NCI-H2081 (cell line): ENCODE measurements at regions not wholly inside any gene's neighbourhood (a gene's known extent, or its start where the extent isn't known, plus 50 kb on each side); places are given as distances from the start of the nearest gene placed in this dataset.
A peak's percentile ranks its signal among the peaks of the same experiment; 100 is the strongest.

Experiments
- DNase-seq, 2 experiments: peaks; one replicate each; lab custom pipeline; 2025; lab: John Stamatoyannopoulos, UW

DNA sequence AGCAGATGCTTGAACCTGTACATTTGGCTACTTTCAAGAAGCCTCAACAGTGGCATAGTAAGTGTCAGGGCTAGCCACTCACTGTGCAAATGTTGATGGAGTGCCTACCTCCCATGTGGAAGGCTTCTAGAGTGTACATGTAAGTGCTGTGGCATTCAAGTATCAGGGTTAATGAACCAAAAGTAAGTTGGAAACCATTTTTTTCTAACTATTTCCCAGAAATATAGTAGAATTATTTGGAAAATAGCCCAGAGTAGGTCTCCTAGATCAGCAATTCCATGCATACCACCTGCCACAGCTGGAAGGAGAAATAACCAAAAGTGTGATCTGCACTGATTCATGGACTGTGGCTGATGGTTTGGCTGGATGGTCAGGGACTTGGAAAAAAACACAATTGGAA is 53.3 kb downstream of the FOXD1 start:
- DNase-seq = no peak

DNA sequence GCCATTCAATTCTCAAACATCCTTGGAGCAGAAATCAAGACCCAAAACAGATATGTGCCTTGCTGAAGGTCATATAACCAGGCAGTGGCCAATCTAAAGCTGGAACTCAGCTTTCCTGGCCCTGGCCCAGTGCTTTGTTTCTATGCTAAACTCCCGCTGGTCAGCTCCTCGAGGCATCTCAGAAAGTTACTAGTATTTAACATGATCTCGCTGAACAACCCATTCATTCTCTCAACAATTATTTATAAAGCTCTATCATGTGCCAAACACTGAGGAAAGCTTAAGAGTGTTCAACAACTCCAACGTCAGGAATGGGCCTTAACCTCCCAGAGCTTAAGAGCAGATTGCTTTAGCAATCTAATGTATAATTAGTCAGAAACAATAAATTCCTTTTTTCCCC is 54.0 kb downstream of the FOXD1 start:
- no peak for DNase-seq

- peak in 1 of 2 experiments; percentile 15 for DNase-seq
Observed at GRCh38 chr5:73393611-73394489, 54.7 kb downstream of the FOXD1 start.

DNA sequence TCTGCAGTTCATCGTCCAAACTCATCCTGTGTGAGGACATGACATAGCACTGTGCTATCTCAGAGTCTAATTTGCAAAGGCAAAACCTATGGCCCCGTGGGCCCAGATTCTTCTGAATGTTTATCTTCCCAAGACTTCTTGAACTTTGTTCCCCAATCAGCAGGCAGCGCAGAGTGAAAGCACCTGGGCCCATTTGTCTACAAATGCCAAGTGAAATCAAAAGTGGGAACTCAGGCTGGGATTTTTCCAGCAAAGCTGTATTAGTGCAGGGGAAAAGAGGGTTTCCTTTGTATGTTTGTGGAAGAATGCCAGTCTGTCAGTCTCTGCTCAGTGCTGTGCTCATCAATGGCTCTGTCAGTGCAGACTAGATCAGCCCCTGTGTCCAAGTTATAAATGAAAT is 55.8 kb downstream of the FOXD1 start:
- no peak for DNase-seq

GRCh38 chr5:73391441-73391881 is 57.1 kb downstream of the FOXD1 start:
- DNase-seq = no peak

DNA sequence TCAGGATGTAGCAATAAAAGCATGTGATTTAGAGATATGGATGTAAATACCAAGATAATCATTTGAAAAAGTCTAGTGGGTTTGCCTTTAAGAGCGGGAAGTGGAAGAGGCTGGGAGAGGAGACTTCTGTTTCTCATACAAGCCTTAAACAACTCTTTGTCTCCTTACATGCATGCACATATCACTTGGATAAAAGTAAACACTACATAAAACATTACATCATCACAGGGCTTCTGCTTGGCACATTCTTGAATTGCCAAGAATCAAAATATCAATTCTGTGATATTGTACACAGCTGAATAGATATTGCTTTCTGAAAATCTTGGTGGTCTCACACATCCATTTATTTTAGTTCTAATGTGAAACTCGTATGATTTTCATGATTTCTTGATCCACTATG is 57.6 kb downstream of the FOXD1 start:
- DNase-seq = no peak

- no peak for DNase-seq
Observed at GRCh38 chr5:73388740-73389139, 59.8 kb downstream of the FOXD1 start.

GRCh38 chr5:73388306-73388684 is 60.3 kb downstream of the FOXD1 start:
- no peak for DNase-seq

DNA sequence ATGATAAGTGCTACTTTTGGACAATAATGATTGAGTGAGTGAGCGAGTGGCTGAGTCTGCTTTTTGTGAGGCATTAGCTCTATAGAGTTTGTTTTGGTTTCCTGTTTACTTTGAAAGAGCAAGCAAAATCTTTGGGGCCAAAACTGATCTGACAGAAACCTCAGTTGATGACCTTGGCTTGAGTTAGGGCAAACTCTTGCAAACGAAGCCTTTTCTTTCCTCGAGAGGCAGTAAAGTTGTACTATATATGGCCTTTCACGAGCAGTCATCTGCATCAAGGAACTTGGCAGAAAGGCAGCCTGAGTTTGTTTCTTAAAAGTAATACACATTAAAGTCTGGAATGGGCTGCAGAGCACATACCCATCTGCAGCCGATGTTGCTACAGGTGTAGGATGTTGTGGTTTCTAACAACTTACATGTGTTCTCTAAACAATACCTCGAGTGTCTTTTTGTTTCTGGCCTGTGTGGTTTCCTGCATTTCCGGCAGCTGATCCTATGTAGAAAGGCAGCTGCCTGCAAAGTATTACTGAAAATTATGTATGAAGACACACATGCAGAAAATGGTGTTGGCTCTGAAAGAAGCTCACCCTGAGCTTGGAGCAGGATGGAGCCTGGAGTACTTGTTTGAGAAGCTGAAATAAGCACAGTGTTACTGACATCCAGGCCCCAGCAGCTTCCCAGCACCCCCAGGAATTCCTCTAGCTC is 60.8 kb downstream of the FOXD1 start:
- DNase-seq = no peak

DNA sequence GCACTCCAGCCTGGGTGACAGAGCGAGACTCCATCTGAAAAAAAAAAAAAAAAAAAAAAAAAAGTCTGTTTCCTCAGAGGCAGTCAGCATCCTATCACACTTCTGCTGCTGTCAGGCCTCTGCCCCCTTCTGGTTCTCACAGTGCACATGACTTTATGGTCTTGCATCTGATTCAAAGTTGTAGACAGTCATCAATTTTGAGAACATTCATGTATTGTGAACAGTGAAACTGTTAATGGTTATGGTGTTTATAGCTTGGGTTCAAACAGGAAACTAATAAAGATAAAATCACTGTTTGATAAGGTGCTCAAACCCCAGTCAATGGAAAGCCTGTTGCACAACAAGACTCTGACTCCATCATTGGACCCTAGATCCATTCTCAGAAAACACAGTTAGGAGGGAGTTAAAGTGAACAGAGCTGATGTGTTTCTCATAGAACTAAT is 61.4 kb downstream of the FOXD1 start:
- DNase-seq = no peak

GRCh38 chr5:73384861-73385260 is 63.7 kb downstream of the FOXD1 start:
- DNase-seq = no peak

DNA sequence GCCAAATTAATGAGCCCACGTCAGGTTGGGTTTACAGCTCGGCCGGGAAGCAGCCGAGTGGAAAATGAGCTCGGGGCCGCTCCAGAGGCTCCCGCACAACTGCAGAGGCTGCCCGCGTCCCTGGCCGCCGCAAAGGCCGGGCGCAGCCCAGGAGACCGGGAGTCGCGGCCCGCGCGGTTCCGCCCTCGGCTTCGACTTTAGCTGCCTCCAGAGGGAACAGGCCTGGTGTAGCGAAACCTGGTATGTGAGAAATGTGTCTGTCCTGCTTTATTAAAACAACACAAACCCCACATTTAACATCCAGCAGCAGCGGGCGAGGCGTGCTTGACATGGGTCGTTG is 66.2 kb downstream of the FOXD1 start:
- no peak for DNase-seq

- DNase-seq = no peak
Observed at GRCh38 chr5:73381590-73382400, 66.8 kb downstream of the FOXD1 start.

DNA sequence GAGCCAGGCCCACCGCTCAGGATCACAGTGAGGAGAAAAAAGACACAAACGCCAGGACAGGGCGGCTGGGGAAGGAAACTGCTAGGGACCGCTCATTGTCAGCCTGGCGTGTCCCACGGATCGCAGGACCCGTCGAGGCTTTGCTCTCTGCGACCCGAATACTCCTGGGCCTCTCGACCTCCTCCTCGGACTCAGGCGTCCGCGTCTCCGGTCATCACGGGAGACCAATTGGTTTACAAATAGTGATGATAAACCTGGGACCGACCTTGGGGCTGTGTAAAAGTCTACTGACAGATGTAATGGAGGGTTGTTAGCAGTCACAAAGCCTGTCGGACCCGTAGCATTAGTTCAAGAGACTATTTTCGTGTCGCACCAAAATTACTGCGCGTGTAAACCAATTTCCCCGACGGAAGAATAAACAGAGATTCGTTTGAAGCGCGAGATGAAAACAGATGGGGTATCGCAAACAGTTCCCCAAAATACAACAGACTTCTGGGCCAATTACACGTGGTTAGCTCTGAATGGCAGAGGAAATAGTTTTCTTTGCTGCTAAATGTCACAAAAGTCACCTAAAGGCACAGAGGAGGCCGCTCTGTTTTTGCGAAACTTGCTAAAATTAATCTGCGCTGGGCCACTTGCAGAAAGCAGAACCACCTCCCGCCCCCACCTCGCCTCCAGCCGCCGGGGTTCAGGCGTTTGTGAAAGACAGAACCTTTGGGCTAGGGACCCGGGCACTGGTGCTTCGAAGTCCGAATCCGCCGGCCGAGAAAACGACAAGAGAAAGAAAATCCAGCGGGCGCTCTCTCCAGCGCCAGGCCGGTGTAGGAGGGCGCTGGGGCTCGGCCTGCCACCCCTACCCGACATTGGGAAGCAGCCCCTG is 67.6 kb downstream of the FOXD1 start:
- DNase-seq = no peak

GRCh38 chr5:73380041-73380440 is 68.5 kb downstream of the FOXD1 start:
- no peak for DNase-seq

- DNase-seq = no peak
Observed at GRCh38 chr5:73379435-73379834, 69.1 kb downstream of the FOXD1 start.

- DNase-seq = no peak
Observed at GRCh38 chr5:73378765-73379164, 69.8 kb downstream of the FOXD1 start.

- peak; percentile 16 to 59 for DNase-seq
Observed at GRCh38 chr5:73378070-73378469, 70.5 kb downstream of the FOXD1 start.

DNA sequence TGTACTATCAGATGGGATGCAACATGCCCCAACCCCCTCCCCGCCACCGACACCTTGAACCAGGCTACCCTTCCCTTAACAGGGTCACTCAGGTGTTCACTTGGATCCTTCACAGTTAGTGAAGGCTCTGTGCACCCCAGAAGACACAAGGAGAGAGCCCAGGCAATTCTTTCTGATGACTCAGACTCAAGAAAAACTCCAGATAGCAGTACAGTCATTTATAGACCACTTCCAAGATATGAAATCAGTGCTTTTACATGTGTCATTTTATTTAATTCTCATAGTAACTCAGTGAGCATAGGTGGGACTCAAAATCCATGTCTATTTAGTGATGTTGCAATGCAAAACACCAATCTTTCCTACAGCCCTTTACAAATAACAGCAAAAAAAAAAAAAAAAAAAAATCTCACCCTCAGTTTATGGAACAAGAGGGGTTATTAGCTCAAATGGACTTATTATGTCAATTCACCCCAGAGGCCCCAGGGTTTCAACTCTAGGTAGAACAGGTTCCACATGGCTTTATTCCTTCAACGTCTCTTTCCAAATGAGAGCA is 71.9 kb downstream of the FOXD1 start:
- DNase-seq = no peak

DNA sequence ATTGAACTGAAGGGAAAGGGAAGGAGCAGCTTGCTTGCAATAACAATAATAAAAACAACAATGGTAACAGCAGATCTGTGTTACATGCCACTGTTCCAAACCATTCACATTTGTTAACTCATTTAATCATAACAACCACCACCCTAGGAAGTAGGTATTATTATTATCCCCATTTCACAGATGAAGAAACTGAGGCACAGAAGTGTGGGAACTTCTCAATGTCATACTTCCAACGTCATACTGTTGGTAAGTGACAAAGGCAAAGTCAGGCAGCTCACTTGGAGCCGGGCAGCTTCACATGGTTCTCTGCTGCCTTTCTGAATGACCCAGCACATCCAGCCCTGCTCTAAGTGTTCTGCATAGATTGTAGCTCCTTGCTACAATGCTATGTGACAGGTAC is 72.6 kb downstream of the FOXD1 start:
- no peak for DNase-seq

GRCh38 chr5:73375191-73375545 is 73.4 kb downstream of the FOXD1 start:
- DNase-seq = no peak
